GM23338 (cell line): ENCODE measurements at regions not wholly inside any gene's neighbourhood (a gene's known extent, or its start where the extent isn't known, plus 50 kb on each side); places are given as distances from the start of the nearest gene placed in this dataset.

Source experiments
- ATAC-seq: fragments of 200-7000 bp; cut with Tn5 transposase; 3 replicates; pipeline ENCODE4 v1.9.1; 2020
- DNase-seq: peaks from one replicate; pipeline ENCODE4 v3.0.0-alpha.2; 2015; ENCODE audit warnings: low spot score
- H2AFZ ChIP-seq: fragments of 200-600 bp; sonication (generic); 2 replicates; pipeline ENCODE4 v1.8.0; 2016; ENCODE audit warnings: antibody characterized with exemption, mild to moderate bottlenecking, moderate library complexity
- H3F3A ChIP-seq: fragments of 200-600 bp; sonication (generic); replicated peaks from 2 replicates; pipeline ENCODE4 v1.8.0; 2017; ENCODE audit warnings: antibody characterized with exemption, mixed run types, low read depth
- H3K27ac ChIP-seq: fragments of 200-600 bp; sonication (generic); 2 replicates; pipeline ENCODE4 v1.6.1; 2016; ENCODE audit warnings: low read depth
- H3K27me3 ChIP-seq: fragments of 200-600 bp; sonication (generic); 2 replicates; pipeline ENCODE4 v1.8.0; 2016; ENCODE audit warnings: mild to moderate bottlenecking, mixed run types, moderate library complexity; ENCODE audit not compliant: insufficient read depth
- H3K36me3 ChIP-seq: fragments of 200-600 bp; sonication (generic); 2 replicates; pipeline ENCODE4 v1.8.0; 2016; ENCODE audit warnings: mild to moderate bottlenecking; ENCODE audit not compliant: insufficient read depth
- H3K4me1 ChIP-seq: fragments of 200-600 bp; sonication (generic); 2 replicates; pipeline ENCODE4 v1.8.0; 2016; ENCODE audit warnings: mild to moderate bottlenecking, moderate library complexity; ENCODE audit not compliant: insufficient read depth
- H3K4me2 ChIP-seq: fragments of 200-600 bp; sonication (generic); 2 replicates; pipeline ENCODE4 v1.7.1; 2017; ENCODE audit warnings: mixed run types
- H3K4me3 ChIP-seq: fragments of 200-600 bp; sonication (generic); 2 replicates; pipeline ENCODE4 v1.6.1; 2016; ENCODE audit warnings: mixed run types
- H3K79me2 ChIP-seq: fragments of 200-600 bp; sonication (generic); replicated peaks from 2 replicates; pipeline ENCODE4 v1.8.0; 2017; ENCODE audit warnings: mild to moderate bottlenecking; ENCODE audit not compliant: insufficient read depth
- H3K9me2 ChIP-seq: fragments of 200-600 bp; sonication (generic); 2 replicates; pipeline ENCODE4 v1.8.0; 2017; ENCODE audit not compliant: insufficient read depth
- H4K20me1 ChIP-seq: fragments of 200-600 bp; sonication (generic); replicated peaks from 2 replicates; pipeline ENCODE4 v1.8.0; 2017; ENCODE audit warnings: mild to moderate bottlenecking; ENCODE audit not compliant: insufficient read depth
- H3K27ac Mint-ChIP-seq: 2 replicates; pipeline ENCODE4 v1.8.0; 2020; ENCODE audit warnings: inconsistent platforms, mild to moderate bottlenecking, moderate library complexity, mixed read lengths
- H3K27me3 Mint-ChIP-seq: 3 replicates; pipeline ENCODE4 v1.8.0; 2022; ENCODE audit warnings: low read depth, mild to moderate bottlenecking, moderate library complexity, mixed read lengths, inconsistent platforms; ENCODE audit not compliant: insufficient read depth, poor library complexity
- H3K36me3 Mint-ChIP-seq: 3 replicates; pipeline ENCODE4 v1.8.0; 2021; ENCODE audit warnings: low read depth, mild to moderate bottlenecking, inconsistent platforms, moderate library complexity, mixed read lengths
- H3K4me1 Mint-ChIP-seq: 3 replicates; pipeline ENCODE4 v1.8.0; 2020; ENCODE audit warnings: mild to moderate bottlenecking, inconsistent platforms, mixed read lengths
- H3K4me3 Mint-ChIP-seq: 3 replicates; pipeline ENCODE4 v1.8.0; 2021; ENCODE audit warnings: moderate library complexity, mild to moderate bottlenecking, inconsistent platforms, mixed read lengths
- H3K9me3 Mint-ChIP-seq: 3 replicates; pipeline ENCODE4 v1.8.0; 2020; ENCODE audit warnings: moderate library complexity, mild to moderate bottlenecking, inconsistent platforms, mixed read lengths
- CTCF ChIP-seq, 2 experiments: fragments of 200-600 bp in 1 of 2; sonication (generic) in 1 of 2; conservative IDR thresholded peaks; 2 replicates each; pipeline versions ENCODE4 v1.5.1 to v1.6.1; 2016 to 2017; ENCODE audit warnings: antibody characterized with exemption in 2 of 2, low read depth in 2 of 2, mild to moderate bottlenecking in 2 of 2, moderate library complexity in 1 of 2
- JUNB ChIP-seq: IDR thresholded peaks from one replicate; pipeline ENCODE4 v1.6.1; 2016; ENCODE audit warnings: antibody characterized with exemption; ENCODE audit not compliant: unreplicated experiment
- POLR2AphosphoS5 ChIP-seq: IDR thresholded peaks from 2 replicates; pipeline ENCODE4 v1.6.1; 2016; ENCODE audit warnings: antibody characterized with exemption, low read depth
- STAT1 ChIP-seq: IDR thresholded peaks from one replicate; pipeline ENCODE4 v1.6.1; 2016; ENCODE audit warnings: antibody characterized with exemption; ENCODE audit not compliant: unreplicated experiment
- ZNF331 ChIP-seq: fragments of 250-450 bp; sonication (Bioruptor Pico); IDR thresholded peaks from 2 replicates; pipeline ENCODE4 v1.5.0; 2020; ENCODE audit warnings: low read depth, mild to moderate bottlenecking, moderate library complexity
- ZNF462 ChIP-seq: fragments of 250-450 bp; sonication (Bioruptor Pico); IDR thresholded peaks from 2 replicates; pipeline ENCODE4 v1.5.0; 2020; ENCODE audit warnings: mild to moderate bottlenecking, moderate library complexity

- Mint-ChIP-seq H3K9me3 (no peaks in the 10 kb centered on the region), H3K4me3 (no peak overlapping the region), H3K4me1 (peaks cover 18% of the 10 kb centered on the region), H3K27me3 (peaks cover 2% of the 10 kb centered on the region), H3K36me3 (no peaks in the 10 kb centered on the region), H3K27ac (no peak overlapping the region)
- ATAC-seq (no peak), DNase-seq (no peak)
- Histone ChIP-seq H3K4me3 (no peak overlapping the region), H3K9me2 (peaks cover 12% of the 10 kb centered on the region; the same call in 1 of the 2 replicates), H3K79me2 (no peaks in the 10 kb centered on the region), H4K20me1 (no peaks in the 10 kb centered on the region), H3K4me1 (peaks cover 14% of the 10 kb centered on the region), H2AFZ (peak overlapping the region; percentile 95), H3K27ac (no peak overlapping the region), H3K4me2 (peak overlapping the region; percentile 43; the same call in 1 of the 2 replicates), H3K27me3 (no peaks in the 10 kb centered on the region), H3K36me3 (no peaks in the 10 kb centered on the region), H3F3A (no peaks in the 10 kb centered on the region)
- TF ChIP-seq POLR2AphosphoS5 = no peak
- no peak for TF ChIP-seq CTCF (conservative IDR thresholded peaks at IDR 0.05; ENCODE audit: low read depth in 2 of 2)
- no peak for TF ChIP-seq JUNB
- no peak for TF ChIP-seq ZNF331 (CRISPR knock-in tag)
- TF ChIP-seq STAT1 = no peak
- no peak for TF ChIP-seq ZNF462
These were observed 178.9 kb downstream of the LNPK start for GRCh38 chr2:175823002-175823706.
